ENCODE measurements at regions not wholly inside any gene's neighbourhood (a gene's known extent, or its start where the extent isn't known, plus 50 kb on each side); places are given as distances from the start of the nearest gene placed in this dataset.

DNA sequence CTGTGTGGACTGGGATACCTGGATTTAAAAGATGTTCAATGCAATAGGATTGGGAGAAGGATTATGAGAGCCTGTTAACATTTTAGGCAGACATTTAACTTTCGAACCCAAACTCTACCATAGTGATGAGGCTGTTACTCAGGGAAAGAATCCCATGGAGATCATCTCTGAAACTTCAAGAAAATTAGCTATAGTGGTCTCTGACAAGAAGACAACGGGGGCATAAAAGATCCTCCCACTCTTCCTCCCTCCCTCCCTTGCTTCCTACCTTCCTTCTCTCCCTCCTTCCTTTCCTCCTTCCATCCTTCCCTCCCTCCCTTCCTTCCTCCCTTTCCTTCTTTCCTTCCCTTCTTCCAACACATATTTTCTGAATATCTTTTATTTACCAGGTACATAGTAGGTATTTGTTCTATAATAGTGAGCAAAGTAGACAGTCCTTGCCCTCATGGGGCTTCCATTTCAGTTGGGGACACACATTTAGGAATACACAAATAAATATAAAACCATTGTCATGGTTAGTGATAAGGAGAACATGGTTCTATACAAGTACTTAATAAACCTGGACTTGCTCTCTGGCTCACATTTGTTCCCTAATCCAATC, 143.2 kb downstream of the ATP6V1G3 start:
- FAIRE-seq (no peak), DNase-seq (ENCODE audit: low read depth, low spot score) (no peak)
- Histone ChIP-seq H3K9ac (replicated peaks; ENCODE audit: extremely low read depth, insufficient read depth, low read length) (no peak overlapping the region), H4K20me1 (replicated peaks; ENCODE audit: control insufficient read depth, extremely low read depth, insufficient read depth, low read length) (no peaks in the 10 kb centered on the region), H3K27me3 (ENCODE audit: control insufficient read depth in 2 of 2, insufficient read depth in 2 of 2, low read length in 2 of 2) (no peaks in the 10 kb centered on the region), H3K9me1 (replicated peaks; ENCODE audit: control insufficient read depth, extremely low read depth, insufficient read depth, low read length) (no peaks in the 10 kb centered on the region), H2AFZ (ENCODE audit: low read depth, low read length) (no peak overlapping the region), H3K27ac (ENCODE audit: insufficient read depth, low read depth, low read length) (no peak overlapping the region), H3K4me3 (replicated peaks in 1 of 3; ENCODE audit: insufficient read depth in 1 of 3, low read depth in 1 of 3, low read length in 3 of 3) (no peak overlapping the region), H3K4me1 (ENCODE audit: control insufficient read depth, extremely low read depth, insufficient read depth, low read length) (no peaks in the 10 kb centered on the region), H3K36me3 (ENCODE audit: control insufficient read depth in 2 of 2, extremely low read depth in 1 of 2, insufficient read depth in 2 of 2, low read length in 2 of 2) (no peaks in the 10 kb centered on the region), H3K79me2 (ENCODE audit: control insufficient read depth, insufficient read depth, low read length) (no peaks in the 10 kb centered on the region), H3K4me2 (ENCODE audit: insufficient read depth, low read length) (no peak overlapping the region), H3K9me3 (replicated peaks; ENCODE audit: control insufficient read depth, insufficient read depth, low read length) (no peaks in the 10 kb centered on the region)
- dilution Hi-C loops (cut with MboI; ENCODE audit: extremely low pct_ligation_motif_present, low sequenced_read_pairs) (no loop called here), intact Hi-C loops (cut with micrococcal nuclease) (no loop called here)
- ChIA-PET POLR2A (no interaction called here), CTCF (no interaction called here)
- no TSS peak for BruUV-seq (replicated peaks)
- TF ChIP-seq, protein P1, sequence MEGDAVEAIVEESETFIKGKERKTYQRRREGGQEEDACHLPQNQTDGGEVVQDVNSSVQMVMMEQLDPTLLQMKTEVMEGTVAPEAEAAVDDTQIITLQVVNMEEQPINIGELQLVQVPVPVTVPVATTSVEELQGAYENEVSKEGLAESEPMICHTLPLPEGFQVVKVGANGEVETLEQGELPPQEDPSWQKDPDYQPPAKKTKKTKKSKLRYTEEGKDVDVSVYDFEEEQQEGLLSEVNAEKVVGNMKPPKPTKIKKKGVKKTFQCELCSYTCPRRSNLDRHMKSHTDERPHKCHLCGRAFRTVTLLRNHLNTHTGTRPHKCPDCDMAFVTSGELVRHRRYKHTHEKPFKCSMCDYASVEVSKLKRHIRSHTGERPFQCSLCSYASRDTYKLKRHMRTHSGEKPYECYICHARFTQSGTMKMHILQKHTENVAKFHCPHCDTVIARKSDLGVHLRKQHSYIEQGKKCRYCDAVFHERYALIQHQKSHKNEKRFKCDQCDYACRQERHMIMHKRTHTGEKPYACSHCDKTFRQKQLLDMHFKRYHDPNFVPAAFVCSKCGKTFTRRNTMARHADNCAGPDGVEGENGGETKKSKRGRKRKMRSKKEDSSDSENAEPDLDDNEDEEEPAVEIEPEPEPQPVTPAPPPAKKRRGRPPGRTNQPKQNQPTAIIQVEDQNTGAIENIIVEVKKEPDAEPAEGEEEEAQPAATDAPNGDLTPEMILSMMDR (IDR thresholded peaks at IDR 0.05; ENCODE audit: extremely low read depth in 1 of 2, insufficient read depth in 1 of 2, low read depth in 1 of 2, low read length in 2 of 2) = no peak
- TF ChIP-seq POLR2AphosphoS5 (IDR thresholded peaks at IDR 0.05; ENCODE audit: insufficient read depth, low read depth, low read length) = no peak
- no peak for TF ChIP-seq FOS (IDR thresholded peaks at IDR 0.05; ENCODE audit: borderline replicate concordance, insufficient read depth, low read length)
- TF ChIP-seq GATA2 (IDR thresholded peaks at IDR 0.05; ENCODE audit: insufficient read depth, insufficient read length, low read depth, low read length) = no peak
- TF ChIP-seq POLR2A (IDR thresholded peaks at IDR 0.05; ENCODE audit: low read depth, low read length) = no peak
- TF ChIP-seq, protein P2, sequence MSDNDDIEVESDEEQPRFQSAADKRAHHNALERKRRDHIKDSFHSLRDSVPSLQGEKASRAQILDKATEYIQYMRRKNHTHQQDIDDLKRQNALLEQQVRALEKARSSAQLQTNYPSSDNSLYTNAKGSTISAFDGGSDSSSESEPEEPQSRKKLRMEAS (IDR thresholded peaks at IDR 0.05; ENCODE audit: insufficient read depth, insufficient read length) = no peak
- no peak for TF ChIP-seq MYC (IDR thresholded peaks at IDR 0.05; ENCODE audit: low read depth, low read length)
- TF ChIP-seq EZH2 (IDR thresholded peaks at IDR 0.05; ENCODE audit: borderline replicate concordance, low read depth, low read length, severe bottlenecking) = no peak
- TF ChIP-seq JUN (IDR thresholded peaks at IDR 0.05; ENCODE audit: borderline replicate concordance, insufficient read depth, insufficient read length, low read depth) = no peak
